ENCODE measurements at regions not wholly inside any gene's neighbourhood (a gene's known extent, or its start where the extent isn't known, plus 50 kb on each side); places are given as distances from the start of the nearest gene placed in this dataset.

DNA sequence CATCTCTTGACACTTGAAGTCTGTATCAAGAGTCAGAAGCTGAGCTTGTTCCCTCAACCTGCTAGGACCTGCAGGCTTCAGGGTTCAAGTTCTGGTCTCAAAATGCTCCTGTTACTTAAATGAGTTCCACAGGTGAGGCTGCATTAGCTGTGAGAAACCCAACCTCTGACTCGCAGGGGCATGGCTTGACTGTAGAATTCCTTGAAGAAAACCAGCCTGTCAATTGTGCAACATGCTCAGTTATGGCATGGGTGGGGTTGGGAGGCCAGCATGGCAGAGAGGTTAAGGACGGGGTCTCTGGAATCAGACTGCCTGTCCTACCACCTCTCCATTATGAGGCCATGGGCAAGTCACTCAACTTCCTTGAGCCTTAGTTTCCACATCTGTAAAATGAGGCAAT lies 235.8 kb downstream of the EN1 start:
- H3K9me3 ChIP-seq, result no peaks in the 10 kb centered on the region
- DNase-seq, result no peak
- no peaks in the 10 kb centered on the region for H3K36me3 ChIP-seq
- intact Hi-C loops (cut with DNase I), result no loop called here
- H3K4me3 ChIP-seq (replicated peaks in 1 of 3), result no peak overlapping the region
- H3K27me3 ChIP-seq, result no peaks in the 10 kb centered on the region
- no peak overlapping the region for H3K27ac ChIP-seq
- no peaks in the 10 kb centered on the region for H3K4me1 ChIP-seq
- TF ChIP-seq, protein P1, sequence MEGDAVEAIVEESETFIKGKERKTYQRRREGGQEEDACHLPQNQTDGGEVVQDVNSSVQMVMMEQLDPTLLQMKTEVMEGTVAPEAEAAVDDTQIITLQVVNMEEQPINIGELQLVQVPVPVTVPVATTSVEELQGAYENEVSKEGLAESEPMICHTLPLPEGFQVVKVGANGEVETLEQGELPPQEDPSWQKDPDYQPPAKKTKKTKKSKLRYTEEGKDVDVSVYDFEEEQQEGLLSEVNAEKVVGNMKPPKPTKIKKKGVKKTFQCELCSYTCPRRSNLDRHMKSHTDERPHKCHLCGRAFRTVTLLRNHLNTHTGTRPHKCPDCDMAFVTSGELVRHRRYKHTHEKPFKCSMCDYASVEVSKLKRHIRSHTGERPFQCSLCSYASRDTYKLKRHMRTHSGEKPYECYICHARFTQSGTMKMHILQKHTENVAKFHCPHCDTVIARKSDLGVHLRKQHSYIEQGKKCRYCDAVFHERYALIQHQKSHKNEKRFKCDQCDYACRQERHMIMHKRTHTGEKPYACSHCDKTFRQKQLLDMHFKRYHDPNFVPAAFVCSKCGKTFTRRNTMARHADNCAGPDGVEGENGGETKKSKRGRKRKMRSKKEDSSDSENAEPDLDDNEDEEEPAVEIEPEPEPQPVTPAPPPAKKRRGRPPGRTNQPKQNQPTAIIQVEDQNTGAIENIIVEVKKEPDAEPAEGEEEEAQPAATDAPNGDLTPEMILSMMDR (IDR thresholded peaks at IDR 0.05), result no peak
- TF ChIP-seq POLR2A (IDR thresholded peaks at IDR 0.05), result no peak
- 56 to 92% methylated on average over 1 to 2 of the region's 2 CpGs for WGBS, 2 donors

DNA sequence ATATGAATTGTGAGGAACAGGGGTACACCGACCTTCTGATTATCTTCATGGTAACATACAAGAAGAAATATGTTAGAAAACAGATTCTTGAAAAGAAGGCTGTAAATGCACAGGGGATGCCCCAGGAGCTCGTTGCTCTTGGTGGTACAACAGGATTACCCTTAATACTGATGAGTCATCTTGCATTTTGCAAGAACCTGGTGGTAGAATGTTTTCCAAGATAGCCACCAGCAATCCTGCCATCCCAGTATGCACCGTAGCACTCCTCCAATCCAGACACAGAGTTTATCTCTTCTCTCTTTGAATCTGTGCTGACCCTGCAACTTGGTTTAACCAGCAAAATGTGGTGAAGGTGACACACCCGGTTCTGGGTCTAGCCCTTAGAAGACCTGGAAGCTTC lies 238.3 kb downstream of the EN1 start:
- Histone ChIP-seq H3K27ac (no peak overlapping the region), H3K36me3 (no peaks in the 10 kb centered on the region), H3K27me3 (no peaks in the 10 kb centered on the region), H3K4me3 (replicated peaks in 1 of 3) (no peak overlapping the region), H3K9me3 (no peaks in the 10 kb centered on the region), H3K4me1 (no peaks in the 10 kb centered on the region)
- DNase-seq, result no peak
- no peak for TF ChIP-seq POLR2A (IDR thresholded peaks at IDR 0.05)
- TF ChIP-seq, protein P1 (IDR thresholded peaks at IDR 0.05), result no peak
- WGBS, 2 donors, result 83 to 89% methylated on average over 4 of the region's 4 CpGs
- intact Hi-C loops (cut with DNase I), result no loop called here

DNA sequence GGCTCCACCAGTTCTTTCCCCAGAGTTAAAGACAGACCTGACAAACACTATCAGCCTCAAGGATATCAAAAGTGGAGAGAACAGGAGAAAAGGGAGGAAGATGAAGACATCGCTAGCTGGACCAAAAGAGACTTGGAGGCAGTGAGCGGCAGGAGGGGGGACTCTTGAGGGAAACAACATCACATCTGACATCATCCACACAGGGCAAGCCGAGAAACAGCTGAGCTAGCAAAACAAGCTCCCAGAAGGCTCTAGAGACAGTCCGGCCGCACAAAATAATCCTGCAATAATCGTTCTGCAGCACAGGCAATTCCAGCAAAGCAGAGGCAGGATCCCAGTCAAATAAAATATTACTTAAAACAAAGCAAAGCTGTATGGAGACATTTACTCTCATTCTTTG lies 239.8 kb downstream of the EN1 start:
- H3K9me3 ChIP-seq, result no peaks in the 10 kb centered on the region
- no peak overlapping the region for H3K27ac ChIP-seq
- no peaks in the 10 kb centered on the region for H3K4me1 ChIP-seq
- whole genome bisulfite sequencing, 2 donors, result 69 to 75% methylated on average over 6 of the region's 6 CpGs
- intact Hi-C loops (cut with DNase I), result no loop called here
- TF ChIP-seq POLR2A (IDR thresholded peaks at IDR 0.05), result no peak
- TF ChIP-seq, protein P1 (IDR thresholded peaks at IDR 0.05), result no peak
- no peaks in the 10 kb centered on the region for H3K36me3 ChIP-seq
- H3K27me3 ChIP-seq, result no peaks in the 10 kb centered on the region
- DNase-seq, result no peak
- no peak overlapping the region for H3K4me3 ChIP-seq (replicated peaks in 1 of 3)

DNA sequence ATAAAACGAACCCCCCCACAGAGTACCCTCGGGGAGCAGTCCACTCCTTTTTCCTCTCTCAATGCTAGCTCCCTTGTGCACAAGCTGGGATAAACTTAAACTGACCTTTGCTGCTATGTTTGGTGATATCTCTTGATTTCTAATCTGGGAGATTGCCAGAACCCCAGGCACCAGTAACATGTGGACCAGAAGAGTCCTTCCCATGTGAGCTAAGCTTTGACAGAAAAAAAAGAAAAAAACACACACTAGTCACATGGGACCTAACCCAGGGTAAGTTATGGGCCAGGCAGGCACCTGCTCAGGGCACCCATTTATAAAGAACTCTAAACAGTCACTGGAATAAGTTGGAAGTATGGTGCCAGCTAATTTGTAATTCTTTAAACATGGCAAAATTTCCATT lies 242.6 kb downstream of the EN1 start:
- no peaks in the 10 kb centered on the region for H3K4me1 ChIP-seq
- TF ChIP-seq POLR2A (IDR thresholded peaks at IDR 0.05), result no peak
- TF ChIP-seq, protein P1 (IDR thresholded peaks at IDR 0.05), result no peak
- H3K4me3 ChIP-seq (replicated peaks in 1 of 3), result no peak overlapping the region
- DNase-seq, result no peak
- intact Hi-C loops (cut with DNase I), result no loop called here
- no peak overlapping the region for H3K27ac ChIP-seq
- WGBS, 2 donors, result 59 to 67% methylated on average over 2 of the region's 2 CpGs
- no peaks in the 10 kb centered on the region for H3K27me3 ChIP-seq
- H3K9me3 ChIP-seq, result no peaks in the 10 kb centered on the region
- H3K36me3 ChIP-seq, result no peaks in the 10 kb centered on the region

DNA sequence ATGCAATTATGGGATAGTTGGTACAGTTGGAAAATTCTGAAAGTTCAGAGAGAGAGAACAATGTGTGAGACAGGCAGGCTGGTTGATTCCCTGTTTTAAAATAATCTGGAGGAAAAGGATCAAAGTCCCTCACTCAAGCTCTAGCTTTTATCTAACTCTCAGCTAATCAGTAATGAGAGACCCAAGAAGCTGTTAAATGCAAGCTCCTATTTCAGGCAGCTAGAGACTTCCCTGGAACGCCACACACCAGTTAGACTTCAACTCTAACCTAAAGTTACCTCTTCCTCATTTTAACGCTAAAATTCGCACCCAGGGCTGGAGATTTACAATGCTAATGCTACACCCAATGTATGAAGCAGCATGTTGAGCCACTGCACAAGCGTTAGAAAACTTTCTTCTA lies 243.1 kb downstream of the EN1 start:
- no peaks in the 10 kb centered on the region for H3K9me3 ChIP-seq
- intact Hi-C loops (cut with DNase I), result no loop called here
- H3K27me3 ChIP-seq, result no peaks in the 10 kb centered on the region
- TF ChIP-seq, protein P1 (IDR thresholded peaks at IDR 0.05), result no peak
- TF ChIP-seq POLR2A (IDR thresholded peaks at IDR 0.05), result no peak
- H3K27ac ChIP-seq, result no peak overlapping the region
- DNase-seq, result no peak
- WGBS, 2 donors, result 80 to 85% methylated on average over 4 of the region's 4 CpGs
- no peaks in the 10 kb centered on the region for H3K36me3 ChIP-seq
- no peak overlapping the region for H3K4me3 ChIP-seq (replicated peaks in 1 of 3)
- no peaks in the 10 kb centered on the region for H3K4me1 ChIP-seq

Data from thyroid gland (tissue), 4 donors.